Renal cortical epithelial cell (primary cell): ENCODE measurements at regions not wholly inside any gene's neighbourhood (a gene's known extent, or its start where the extent isn't known, plus 50 kb on each side); places are given as distances from the start of the nearest gene placed in this dataset.
"Not testable (repeated sequence)": the region's sequence is repeated elsewhere in the genome, so short reads cannot be mapped to it uniquely, and the experiment has no call there.

Experiments used
- DNase-seq: peaks from one replicate; pipeline ENCODE4 v3.0.0-alpha.2; 2011; ENCODE audit warnings: low read depth

GRCh38 chr6:2378046-2378657 lies 132.7 kb upstream of the GMDS start:
- no peak for DNase-seq

GRCh38 chr6:2376429-2377355 lies 131.3 kb upstream of the GMDS start:
- DNase-seq = peak; percentile 12

GRCh38 chr6:2375443-2375842 lies 130.0 kb upstream of the GMDS start:
- no peak for DNase-seq

GRCh38 chr6:2369606-2370005 lies 124.2 kb upstream of the GMDS start:
- DNase-seq = no peak

- peak; percentile 13 for DNase-seq
Measured at GRCh38 chr6:2363211-2363610, 117.8 kb upstream of the GMDS start.

GRCh38 chr6:2361195-2361594 lies 115.8 kb upstream of the GMDS start:
- DNase-seq = no peak

- DNase-seq = no peak
Measured at GRCh38 chr6:2360716-2361115, 115.3 kb upstream of the GMDS start.

GRCh38 chr6:2360126-2360525 lies 114.7 kb upstream of the GMDS start:
- DNase-seq = no peak

- no peak for DNase-seq
Measured at GRCh38 chr6:2355150-2355549, 109.7 kb upstream of the GMDS start.

GRCh38 chr6:2354138-2354491 lies 108.7 kb upstream of the GMDS start:
- DNase-seq = no peak

GRCh38 chr6:2353412-2354137 lies 108.2 kb upstream of the GMDS start:
- DNase-seq = peak; percentile 75

- peak; percentile 19 for DNase-seq
Measured at GRCh38 chr6:2351807-2352431, 106.5 kb upstream of the GMDS start.

- no peak for DNase-seq
Measured at GRCh38 chr6:2351090-2351489, 105.7 kb upstream of the GMDS start.

GRCh38 chr6:2346078-2346477 lies 100.7 kb upstream of the GMDS start:
- no peak for DNase-seq

GRCh38 chr6:2344319-2344905 lies 99.0 kb upstream of the GMDS start:
- no peak for DNase-seq

GRCh38 chr6:2327591-2327990 lies 82.2 kb upstream of the GMDS start:
- no peak for DNase-seq

GRCh38 chr6:2324166-2324953 lies 79.0 kb upstream of the GMDS start:
- DNase-seq = no peak

- not testable (repeated sequence) for DNase-seq
Measured at GRCh38 chr6:2317498-2317897, 72.1 kb upstream of the GMDS start.

GRCh38 chr6:2314641-2315040 lies 69.2 kb upstream of the GMDS start:
- no peak for DNase-seq

- no peak for DNase-seq
Measured at GRCh38 chr6:2310042-2310441, 64.6 kb upstream of the GMDS start.

GRCh38 chr6:2309122-2309521 lies 63.7 kb upstream of the GMDS start:
- DNase-seq = no peak
